Endodermal cell (in vitro differentiated cells): ENCODE measurements at regions not wholly inside any gene's neighbourhood (a gene's known extent, or its start where the extent isn't known, plus 50 kb on each side); places are given as distances from the start of the nearest gene placed in this dataset.

Source experiments
- DNase-seq: peaks from one replicate; pipeline ENCODE4 v3.0.0-alpha.2; 2017
- H3K27ac ChIP-seq: 2 replicates; pipeline ENCODE4 v1.5.1; 2013; ENCODE audit warnings: mild to moderate bottlenecking, low read depth, low read length, moderate library complexity
- H3K27me3 ChIP-seq: 2 replicates; pipeline ENCODE4 v1.6.1; 2013; ENCODE audit warnings: mild to moderate bottlenecking, low read length, moderate library complexity; ENCODE audit not compliant: insufficient read depth, control insufficient read depth, poor library complexity, severe bottlenecking
- H3K36me3 ChIP-seq: 2 replicates; pipeline ENCODE4 v1.7.0; 2013; ENCODE audit warnings: mild to moderate bottlenecking, low read length, moderate library complexity; ENCODE audit not compliant: control insufficient read depth, insufficient read depth
- H3K4me1 ChIP-seq: one replicate; pipeline ENCODE4 v1.7.0; 2013; ENCODE audit warnings: low read length; ENCODE audit not compliant: control insufficient read depth, insufficient read depth
- H3K4me3 ChIP-seq: 2 replicates; pipeline ENCODE4 v1.5.1; 2013; ENCODE audit warnings: mild to moderate bottlenecking, low read length, moderate library complexity
- H3K9ac ChIP-seq: 2 replicates; pipeline ENCODE4 v1.6.1; 2013; ENCODE audit warnings: mild to moderate bottlenecking, low read length, moderate library complexity; ENCODE audit not compliant: poor library complexity, severe bottlenecking; ENCODE audit errors: extremely low read depth
- H3K9me3 ChIP-seq: 2 replicates; pipeline ENCODE4 v1.6.1; 2013; ENCODE audit warnings: mild to moderate bottlenecking, low read length, moderate library complexity; ENCODE audit not compliant: control insufficient read depth
- H3K27ac Mint-ChIP-seq: 2 replicates; pipeline ENCODE4 v1.8.0; 2020; ENCODE audit warnings: mixed read lengths
- H3K27me3 Mint-ChIP-seq: 2 replicates; pipeline ENCODE4 v1.8.0; 2021; ENCODE audit warnings: mild to moderate bottlenecking, mixed read lengths; ENCODE audit not compliant: insufficient read depth
- H3K36me3 Mint-ChIP-seq: 2 replicates; pipeline ENCODE4 v1.8.0; 2020; ENCODE audit warnings: low read depth, mixed read lengths
- H3K4me1 Mint-ChIP-seq: 2 replicates; pipeline ENCODE4 v1.8.0; 2020; ENCODE audit warnings: mixed read lengths
- H3K4me3 Mint-ChIP-seq: 2 replicates; pipeline ENCODE4 v1.8.0; 2020; ENCODE audit warnings: mild to moderate bottlenecking, moderate library complexity, mixed read lengths
- H3K9me3 Mint-ChIP-seq: 2 replicates; pipeline ENCODE4 v1.8.0; 2020; ENCODE audit warnings: mild to moderate bottlenecking, mixed read lengths
- CTCF ChIP-seq: fragments of 200-600 bp; sonication (generic); conservative IDR thresholded peaks from 2 replicates; pipeline ENCODE4 v1.5.0; 2021; ENCODE audit warnings: antibody characterized with exemption, mild to moderate bottlenecking
- WGBS, 2 experiments: methylation state at CpG; one replicate each; pipeline versions ENCODE4 v1.1.5 to v1.1.7; 2013; ENCODE audit warnings: missing lambda C conversion rate in 2 of 2, mixed read lengths in 1 of 2; ENCODE audit not compliant: insufficient coverage in 1 of 2, insufficient read length in 1 of 2; 5-methylcytosine and 5-hydroxymethylcytosine counted together

- Mint-ChIP-seq H3K36me3 (no peaks in the 10 kb centered on the region), H3K4me3 (no peak overlapping the region), H3K27me3 (no peaks in the 10 kb centered on the region), H3K4me1 (no peaks in the 10 kb centered on the region), H3K27ac (no peak overlapping the region), H3K9me3 (no peaks in the 10 kb centered on the region)
- no peak for TF ChIP-seq CTCF
- no peak overlapping the region for H3K27ac ChIP-seq
- no peak for DNase-seq
- H3K9me3 ChIP-seq, result no peaks in the 10 kb centered on the region
- no peaks in the 10 kb centered on the region for H3K4me1 ChIP-seq
- H3K36me3 ChIP-seq, result no peaks in the 10 kb centered on the region
- no peaks in the 10 kb centered on the region for H3K27me3 ChIP-seq
- WGBS, 2 experiments, result 77 to 89% methylated on average over 3 of the region's 3 CpGs
- no peak overlapping the region for H3K4me3 ChIP-seq
- H3K9ac ChIP-seq, result no peak overlapping the region
Observed at GRCh38 chr2:220969348-220969747, 602.8 kb downstream of the EPHA4 start.

GRCh38 chr2:220980966-220981675, 591.0 kb downstream of the EPHA4 start:
- H3K9me3 ChIP-seq, result peaks cover 4% of the 10 kb centered on the region
- Mint-ChIP-seq H3K27ac (no peak overlapping the region), H3K27me3 (no peaks in the 10 kb centered on the region), H3K4me3 (no peak overlapping the region), H3K36me3 (no peaks in the 10 kb centered on the region), H3K9me3 (no peaks in the 10 kb centered on the region), H3K4me1 (peaks cover 3% of the 10 kb centered on the region)
- no peak overlapping the region for H3K4me3 ChIP-seq
- no peaks in the 10 kb centered on the region for H3K4me1 ChIP-seq
- TF ChIP-seq CTCF, result no peak
- no peak overlapping the region for H3K27ac ChIP-seq
- WGBS, 2 experiments, result 88 to 93% methylated on average over 2 to 4 of the region's 4 CpGs
- H3K27me3 ChIP-seq, result no peaks in the 10 kb centered on the region
- H3K9ac ChIP-seq, result no peak overlapping the region
- no peak for DNase-seq
- H3K36me3 ChIP-seq, result no peaks in the 10 kb centered on the region

GRCh38 chr2:220981926-220982325, 590.2 kb downstream of the EPHA4 start:
- H3K27ac ChIP-seq, result no peak overlapping the region

More at GRCh38 chr2:220981926-220982325, 590.2 kb downstream of the EPHA4 start:
- Histone ChIP-seq H3K4me3 (no peak overlapping the region), H3K27me3 (no peaks in the 10 kb centered on the region), H3K9ac (no peak overlapping the region), H3K36me3 (no peaks in the 10 kb centered on the region), H3K4me1 (no peaks in the 10 kb centered on the region), H3K9me3 (peaks cover 4% of the 10 kb centered on the region)
- H3K27ac Mint-ChIP-seq, result no peak overlapping the region
- no peak for TF ChIP-seq CTCF
- DNase-seq, result no peak
- no peaks in the 10 kb centered on the region for H3K9me3 Mint-ChIP-seq
- no peak overlapping the region for H3K4me3 Mint-ChIP-seq
- no peaks in the 10 kb centered on the region for H3K36me3 Mint-ChIP-seq
- no peaks in the 10 kb centered on the region for H3K27me3 Mint-ChIP-seq
- 93 to 94% methylated on average over 3 to 6 of the region's 6 CpGs for WGBS, 2 experiments
- H3K4me1 Mint-ChIP-seq, result peaks cover 3% of the 10 kb centered on the region
